ENCODE measurements at regions not wholly inside any gene's neighbourhood (a gene's known extent, or its start where the extent isn't known, plus 50 kb on each side); places are given as distances from the start of the nearest gene placed in this dataset.

- no peak for DNase-seq
These were observed 92.6 kb upstream of the STT3B start for GRCh38 chr3:31439890-31440750.

GRCh38 chr3:31440878-31441277 lies 91.8 kb upstream of the STT3B start:
- DNase-seq, result no peak

GRCh38 chr3:31442755-31443154 lies 90.0 kb upstream of the STT3B start:
- no peak for DNase-seq

- no peak for DNase-seq
These were observed 88.2 kb upstream of the STT3B start for GRCh38 chr3:31444220-31445142.

GRCh38 chr3:31445701-31446100 lies 87.0 kb upstream of the STT3B start:
- no peak for DNase-seq

- DNase-seq, result peak; percentile 16
These were observed 84.5 kb upstream of the STT3B start for GRCh38 chr3:31448035-31448881.

- DNase-seq, result no peak
These were observed 83.9 kb upstream of the STT3B start for GRCh38 chr3:31448882-31449243.

GRCh38 chr3:31449318-31449717 lies 83.4 kb upstream of the STT3B start:
- no peak for DNase-seq

- DNase-seq, result no peak
These were observed 82.4 kb upstream of the STT3B start for GRCh38 chr3:31450345-31450744.

- no peak for DNase-seq
These were observed 80.1 kb upstream of the STT3B start for GRCh38 chr3:31452495-31453106.

- no peak for DNase-seq
These were observed 79.3 kb upstream of the STT3B start for GRCh38 chr3:31453430-31453829.

- DNase-seq, result no peak
These were observed 77.2 kb upstream of the STT3B start for GRCh38 chr3:31455524-31455923.

GRCh38 chr3:31456373-31456772 lies 76.4 kb upstream of the STT3B start:
- no peak for DNase-seq

GRCh38 chr3:31461426-31461825 lies 71.3 kb upstream of the STT3B start:
- no peak for DNase-seq

- DNase-seq, result peak; percentile 20
These were observed 70.6 kb upstream of the STT3B start for GRCh38 chr3:31462050-31462569.

- DNase-seq, result no peak
These were observed 66.7 kb upstream of the STT3B start for GRCh38 chr3:31465999-31466398.

GRCh38 chr3:31466866-31467265 lies 65.9 kb upstream of the STT3B start:
- no peak for DNase-seq

GRCh38 chr3:31468433-31468832 lies 64.3 kb upstream of the STT3B start:
- DNase-seq, result no peak

- DNase-seq, result no peak
These were observed 63.3 kb upstream of the STT3B start for GRCh38 chr3:31469385-31469784.

GRCh38 chr3:31472479-31473390 lies 60.0 kb upstream of the STT3B start:
- DNase-seq, result no peak

GRCh38 chr3:31476209-31476608 lies 56.5 kb upstream of the STT3B start:
- no peak for DNase-seq
